ENCODE measurements at regions not wholly inside any gene's neighbourhood (a gene's known extent, or its start where the extent isn't known, plus 50 kb on each side); places are given as distances from the start of the nearest gene placed in this dataset.

- Mint-ChIP-seq H3K27me3 (peaks cover 9% of the 10 kb centered on the region), H3K4me3 (no peak overlapping the region), H3K4me1 (ENCODE audit: unreplicated experiment) (no peaks in the 10 kb centered on the region), H3K9me3 (no peaks in the 10 kb centered on the region), H3K36me3 (no peaks in the 10 kb centered on the region), H3K27ac (no peak overlapping the region)
- TF ChIP-seq, protein P1, sequence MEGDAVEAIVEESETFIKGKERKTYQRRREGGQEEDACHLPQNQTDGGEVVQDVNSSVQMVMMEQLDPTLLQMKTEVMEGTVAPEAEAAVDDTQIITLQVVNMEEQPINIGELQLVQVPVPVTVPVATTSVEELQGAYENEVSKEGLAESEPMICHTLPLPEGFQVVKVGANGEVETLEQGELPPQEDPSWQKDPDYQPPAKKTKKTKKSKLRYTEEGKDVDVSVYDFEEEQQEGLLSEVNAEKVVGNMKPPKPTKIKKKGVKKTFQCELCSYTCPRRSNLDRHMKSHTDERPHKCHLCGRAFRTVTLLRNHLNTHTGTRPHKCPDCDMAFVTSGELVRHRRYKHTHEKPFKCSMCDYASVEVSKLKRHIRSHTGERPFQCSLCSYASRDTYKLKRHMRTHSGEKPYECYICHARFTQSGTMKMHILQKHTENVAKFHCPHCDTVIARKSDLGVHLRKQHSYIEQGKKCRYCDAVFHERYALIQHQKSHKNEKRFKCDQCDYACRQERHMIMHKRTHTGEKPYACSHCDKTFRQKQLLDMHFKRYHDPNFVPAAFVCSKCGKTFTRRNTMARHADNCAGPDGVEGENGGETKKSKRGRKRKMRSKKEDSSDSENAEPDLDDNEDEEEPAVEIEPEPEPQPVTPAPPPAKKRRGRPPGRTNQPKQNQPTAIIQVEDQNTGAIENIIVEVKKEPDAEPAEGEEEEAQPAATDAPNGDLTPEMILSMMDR (conservative IDR thresholded peaks at IDR 0.05): no peak
- no peak for DNase-seq (ENCODE audit: extremely low spot score, unreplicated experiment)
These were observed 142.4 kb upstream of the SLC24A3 start for GRCh38 chr20:19070026-19070425.

- no peaks in the 10 kb centered on the region for H3K9me3 Mint-ChIP-seq
These were observed 141.6 kb upstream of the SLC24A3 start for GRCh38 chr20:19070681-19071445.

DNA sequence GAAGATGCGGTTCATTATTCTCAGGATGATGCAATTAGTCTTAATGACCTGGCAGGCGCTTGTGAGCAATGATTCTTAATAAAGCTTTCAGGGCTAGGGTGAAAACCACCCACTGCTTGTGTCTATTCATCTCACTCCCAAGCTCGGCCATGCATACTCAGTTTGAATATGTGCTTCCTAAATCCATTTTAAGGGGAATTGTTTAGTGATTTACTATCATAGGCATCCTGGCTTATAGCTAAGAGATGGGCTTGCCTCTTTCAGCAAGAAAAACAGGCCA, 141.1 kb upstream of the SLC24A3 start:
- H3K27ac Mint-ChIP-seq: no peak overlapping the region
- no peaks in the 10 kb centered on the region for H3K4me1 Mint-ChIP-seq (ENCODE audit: unreplicated experiment)
- no peaks in the 10 kb centered on the region for H3K9me3 Mint-ChIP-seq
- DNase-seq (ENCODE audit: extremely low spot score, unreplicated experiment): no peak
- no peak overlapping the region for H3K4me3 Mint-ChIP-seq
- H3K36me3 Mint-ChIP-seq: no peaks in the 10 kb centered on the region
- TF ChIP-seq, protein P1 (conservative IDR thresholded peaks at IDR 0.05): no peak
- H3K27me3 Mint-ChIP-seq: peaks cover 10% of the 10 kb centered on the region

More at GRCh38 chr20:19070681-19071445, 141.6 kb upstream of the SLC24A3 start:
- peaks cover 10% of the 10 kb centered on the region for H3K27me3 Mint-ChIP-seq
- no peaks in the 10 kb centered on the region for H3K4me1 Mint-ChIP-seq (ENCODE audit: unreplicated experiment)
- no peak overlapping the region for H3K4me3 Mint-ChIP-seq
- no peaks in the 10 kb centered on the region for H3K36me3 Mint-ChIP-seq
- TF ChIP-seq, protein P1 (conservative IDR thresholded peaks at IDR 0.05): no peak
- no peak overlapping the region for H3K27ac Mint-ChIP-seq
- no peak for DNase-seq (ENCODE audit: extremely low spot score, unreplicated experiment)

GRCh38 chr20:19071902-19072498, 140.4 kb upstream of the SLC24A3 start:
- DNase-seq (ENCODE audit: extremely low spot score, unreplicated experiment): no peak
- peaks cover 10% of the 10 kb centered on the region for H3K27me3 Mint-ChIP-seq
- no peak overlapping the region for H3K27ac Mint-ChIP-seq
- H3K36me3 Mint-ChIP-seq: no peaks in the 10 kb centered on the region
- H3K9me3 Mint-ChIP-seq: no peaks in the 10 kb centered on the region
- no peaks in the 10 kb centered on the region for H3K4me1 Mint-ChIP-seq (ENCODE audit: unreplicated experiment)
- TF ChIP-seq, protein P1 (conservative IDR thresholded peaks at IDR 0.05): no peak
- H3K4me3 Mint-ChIP-seq: no peak overlapping the region

- Mint-ChIP-seq H3K36me3 (no peaks in the 10 kb centered on the region), H3K4me3 (no peak overlapping the region), H3K4me1 (ENCODE audit: unreplicated experiment) (no peaks in the 10 kb centered on the region), H3K27me3 (peaks cover 10% of the 10 kb centered on the region), H3K9me3 (no peaks in the 10 kb centered on the region), H3K27ac (no peak overlapping the region)
- TF ChIP-seq, protein P1 (conservative IDR thresholded peaks at IDR 0.05): no peak
- DNase-seq (ENCODE audit: extremely low spot score, unreplicated experiment): no peak
These were observed 139.5 kb upstream of the SLC24A3 start for GRCh38 chr20:19072988-19073387.
